Kidney (tissue), 13 donors: ENCODE measurements at regions not wholly inside any gene's neighbourhood (a gene's known extent, or its start where the extent isn't known, plus 50 kb on each side); places are given as distances from the start of the nearest gene placed in this dataset.

Experiments used
- DNase-seq, 5 donors: peaks; one replicate each; pipeline ENCODE4 v3.0.0-alpha.2; 2013 to 2020
- FAIRE-seq: peaks from 2 replicates; lab custom pipeline; 2012; peaks lifted over from hg19 to GRCh38; lab: Jason Lieb, UNC
- H3K27ac ChIP-seq, 2 donors: one replicate each; pipeline ENCODE4 v1.7.0; 2013; ENCODE audit warnings: low read depth in 2 of 2, low read length in 2 of 2, inconsistent platforms in 1 of 2
- H3K27me3 ChIP-seq: one replicate; pipeline ENCODE4 v1.7.1; 2013; ENCODE audit warnings: low read length, inconsistent platforms; ENCODE audit not compliant: control insufficient read depth, insufficient read depth
- H3K36me3 ChIP-seq, 3 donors: one replicate each; pipeline versions ENCODE4 v1.7.0 to v1.7.1; 2013; ENCODE audit warnings: low read length in 3 of 3, control low read depth in 1 of 3, inconsistent platforms in 1 of 3; ENCODE audit not compliant: insufficient read depth in 3 of 3, control insufficient read depth in 2 of 3
- H3K4me1 ChIP-seq, 3 donors: one replicate each; pipeline versions ENCODE4 v1.7.0 to v1.7.1; 2013; ENCODE audit warnings: low read length in 3 of 3, inconsistent platforms in 1 of 3, low read depth in 1 of 3; ENCODE audit not compliant: control insufficient read depth in 2 of 3, insufficient read depth in 2 of 3
- H3K4me3 ChIP-seq, 3 donors: one replicate each; pipeline versions ENCODE4 v1.7.0 to v1.8.1; 2013; ENCODE audit warnings: low read length in 3 of 3, control low read depth in 1 of 3, inconsistent platforms in 1 of 3
- H3K9ac ChIP-seq, 3 donors: one replicate each; pipeline versions ENCODE4 v1.7.0 to v1.7.1; 2013; ENCODE audit warnings: low read length in 3 of 3, control low read depth in 1 of 3, inconsistent platforms in 1 of 3
- H3K9me3 ChIP-seq, 3 donors: one replicate each; pipeline versions ENCODE4 v1.7.0 to v1.7.1; 2013; ENCODE audit warnings: low read length in 3 of 3, control low read depth in 1 of 3, inconsistent platforms in 1 of 3; ENCODE audit not compliant: control insufficient read depth in 2 of 3, insufficient read depth in 1 of 3
- CTCF ChIP-seq: IDR thresholded peaks from 3 replicates; pipeline ENCODE4 v1.5.1; 2012; ENCODE audit warnings: mild to moderate bottlenecking, moderate library complexity, borderline replicate concordance; ENCODE audit not compliant: insufficient read depth; ENCODE audit errors: extremely low read depth
- intact Hi-C: fragments of 100-400 bp; cut with DNase I; formaldehyde crosslinking; loops from one replicate; pipeline ENCODE4 v1.11.1; 2022
- donor health status: control.
- donor health status: control.
- donor health status: control.
- donor health status: control.
- donor health status: control.
- donor health status: DM: yes; HTN: yes; CAD: no.
- donor health status: Normal renal cell carcinoma (clear cell type).

- Histone ChIP-seq H3K4me3 (no peak overlapping the region), H3K27ac (no peak overlapping the region), H3K27me3 (no peaks in the 10 kb centered on the region), H3K9me3 (no peaks in the 10 kb centered on the region), H3K4me1 (peaks cover 0 to 5% (median under 1%) of the 10 kb centered on the region in 3 donors), H3K9ac (no peak overlapping the region), H3K36me3 (no peaks in the 10 kb centered on the region)
- no peak for TF ChIP-seq CTCF
- no peak for FAIRE-seq
- intact Hi-C loops = no loop called here
- DNase-seq = no peak
Measured at GRCh38 chr9:71632776-71633175, 135.5 kb downstream of the CEMIP2 start.

GRCh38 chr9:71630377-71630995, 137.8 kb downstream of the CEMIP2 start:
- TF ChIP-seq CTCF = no peak
- Histone ChIP-seq H3K9ac (no peak overlapping the region), H3K36me3 (no peaks in the 10 kb centered on the region), H3K27ac (no peak overlapping the region), H3K27me3 (no peaks in the 10 kb centered on the region), H3K9me3 (no peaks in the 10 kb centered on the region), H3K4me3 (no peak overlapping the region), H3K4me1 (no peaks in the 10 kb centered on the region)
- FAIRE-seq (no peak), DNase-seq (peak in 1 of 5 donors; percentile 24)
- intact Hi-C loops = no loop called here

GRCh38 chr9:71629578-71630215, 138.6 kb downstream of the CEMIP2 start:
- H3K4me1 ChIP-seq = no peaks in the 10 kb centered on the region
- no peak for DNase-seq
- H3K9ac ChIP-seq = no peak overlapping the region
- no peak overlapping the region for H3K4me3 ChIP-seq
- no peaks in the 10 kb centered on the region for H3K36me3 ChIP-seq
- no peak for TF ChIP-seq CTCF
- intact Hi-C loops = no loop called here
- no peak overlapping the region for H3K27ac ChIP-seq
- H3K27me3 ChIP-seq = no peaks in the 10 kb centered on the region
- no peak for FAIRE-seq
- H3K9me3 ChIP-seq = no peaks in the 10 kb centered on the region
